ENCODE measurements at regions not wholly inside any gene's neighbourhood (a gene's known extent, or its start where the extent isn't known, plus 50 kb on each side); places are given as distances from the start of the nearest gene placed in this dataset.

DNA sequence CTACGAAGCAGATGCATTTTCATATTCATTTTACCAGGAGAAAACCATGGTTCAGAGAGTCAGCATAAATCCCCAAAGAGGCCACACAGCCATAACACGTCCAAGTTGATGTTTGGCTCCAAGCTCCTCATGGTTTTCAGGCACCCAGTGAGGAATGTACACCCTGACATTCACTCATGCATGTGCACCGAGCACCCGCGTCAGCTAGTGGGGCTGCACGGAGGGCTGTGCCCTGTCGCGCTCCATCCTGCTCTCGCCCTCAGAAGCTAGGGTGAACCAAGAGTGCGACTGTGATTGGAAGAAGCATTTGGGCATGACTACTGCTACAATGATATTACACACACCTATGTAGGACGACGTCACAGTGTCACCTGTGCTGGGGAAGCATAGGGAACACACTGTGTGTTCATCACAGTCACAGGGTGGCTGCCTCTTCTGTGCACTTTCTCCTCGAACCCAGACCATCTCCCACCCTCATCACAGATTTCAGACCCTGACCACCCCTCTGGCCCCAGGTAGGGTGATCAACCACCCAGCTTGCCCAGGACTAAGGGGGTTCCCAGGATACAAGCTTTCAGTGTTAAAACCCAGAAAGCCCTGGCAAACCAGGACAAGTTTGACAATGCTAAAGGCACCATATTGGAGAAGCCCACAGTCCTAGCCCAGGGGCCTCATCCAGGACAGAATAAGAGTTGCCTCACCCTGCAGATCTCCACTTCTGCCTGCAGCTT, 148.6 kb upstream of the ZNF507 start:
- no peak for DNase-seq (ENCODE audit: low read depth in 1 of 2, low spot score in 1 of 2)

DNA sequence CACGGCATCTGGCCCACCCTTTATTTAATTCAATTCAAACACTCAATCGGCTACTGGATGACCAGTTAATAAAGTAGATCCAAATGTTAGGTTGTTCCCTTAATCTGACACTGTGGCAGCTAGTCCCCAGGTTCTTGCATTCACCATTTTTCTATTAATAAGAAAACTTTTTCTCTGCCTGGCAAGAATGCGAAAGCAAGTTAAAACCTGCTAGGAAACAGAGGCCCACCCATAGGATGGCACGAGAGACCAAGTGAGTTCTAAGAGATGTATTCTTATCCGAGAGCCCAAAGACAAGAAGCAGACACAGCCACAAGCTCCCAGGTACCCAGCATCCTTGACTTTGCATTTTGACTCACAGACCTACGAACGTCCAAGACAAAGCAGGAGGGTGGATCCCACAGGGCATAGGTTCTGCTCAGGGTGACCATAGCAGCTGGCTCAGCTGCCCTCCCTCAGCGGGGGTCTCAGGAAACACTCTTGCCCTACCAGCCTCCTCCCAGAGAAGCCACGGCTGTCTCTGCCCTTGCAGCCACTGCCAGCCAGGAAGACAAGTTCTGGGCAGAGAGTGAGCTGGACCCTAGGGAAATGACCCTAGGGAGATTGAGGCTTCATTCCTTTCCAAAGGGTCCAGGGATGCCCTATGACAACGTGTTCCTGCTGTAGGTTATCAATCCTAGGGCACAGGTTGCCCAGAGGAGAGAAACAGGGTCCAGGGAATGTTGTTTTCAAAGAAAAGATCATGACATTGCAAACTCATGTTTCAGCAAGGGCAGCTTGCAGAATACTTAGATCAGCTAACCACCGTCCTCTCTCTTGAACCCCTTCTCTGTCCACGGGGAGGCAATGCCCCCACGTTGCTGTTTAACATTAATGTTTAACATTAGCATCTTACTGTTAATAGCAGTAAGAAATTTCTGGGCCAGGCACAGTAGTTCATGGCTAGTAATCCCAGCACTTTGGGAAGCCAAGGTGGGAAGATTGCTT, 147.2 kb upstream of the ZNF507 start:
- no peak for DNase-seq (ENCODE audit: low read depth in 1 of 2, low spot score in 1 of 2)

- no peak for DNase-seq (ENCODE audit: low read depth in 1 of 2, low spot score in 1 of 2)
Observed at GRCh38 chr19:32199501-32200040, 145.8 kb upstream of the ZNF507 start.

GRCh38 chr19:32200312-32201038, 144.9 kb upstream of the ZNF507 start:
- DNase-seq (ENCODE audit: low read depth in 1 of 2, low spot score in 1 of 2), result no peak

GRCh38 chr19:32201211-32201610, 144.2 kb upstream of the ZNF507 start:
- no peak for DNase-seq (ENCODE audit: low read depth in 1 of 2, low spot score in 1 of 2)

GRCh38 chr19:32201636-32202051, 143.8 kb upstream of the ZNF507 start:
- DNase-seq (ENCODE audit: low read depth in 1 of 2, low spot score in 1 of 2), result no peak

- no peak for DNase-seq (ENCODE audit: low read depth in 1 of 2, low spot score in 1 of 2)
Observed at GRCh38 chr19:32202244-32202643, 143.2 kb upstream of the ZNF507 start.

- no peak for DNase-seq (ENCODE audit: low read depth in 1 of 2, low spot score in 1 of 2)
Observed at GRCh38 chr19:32203161-32203560, 142.2 kb upstream of the ZNF507 start.

DNA sequence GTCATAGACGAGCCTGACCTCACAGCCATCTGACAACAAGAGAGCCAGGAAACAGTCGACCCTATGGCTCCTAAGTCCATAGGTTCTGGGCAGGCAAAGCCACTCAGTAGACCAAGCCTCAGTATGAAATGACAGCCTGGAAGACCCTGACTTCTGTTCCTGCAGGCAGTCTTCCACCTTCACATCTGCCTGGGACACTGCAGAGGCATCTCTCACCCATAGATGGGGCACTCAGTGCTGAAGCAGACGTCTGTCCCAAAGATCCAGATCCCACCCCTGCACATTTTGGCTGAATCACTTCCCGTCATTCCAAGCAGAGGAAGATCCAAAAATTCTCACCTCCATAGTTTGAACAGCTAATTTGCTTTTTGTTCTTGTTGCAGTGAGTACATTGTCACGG, 139.3 kb upstream of the ZNF507 start:
- DNase-seq (ENCODE audit: low read depth in 1 of 2, low spot score in 1 of 2), result no peak

GRCh38 chr19:32208060-32208459, 137.3 kb upstream of the ZNF507 start:
- DNase-seq (ENCODE audit: low read depth in 1 of 2, low spot score in 1 of 2), result no peak

DNA sequence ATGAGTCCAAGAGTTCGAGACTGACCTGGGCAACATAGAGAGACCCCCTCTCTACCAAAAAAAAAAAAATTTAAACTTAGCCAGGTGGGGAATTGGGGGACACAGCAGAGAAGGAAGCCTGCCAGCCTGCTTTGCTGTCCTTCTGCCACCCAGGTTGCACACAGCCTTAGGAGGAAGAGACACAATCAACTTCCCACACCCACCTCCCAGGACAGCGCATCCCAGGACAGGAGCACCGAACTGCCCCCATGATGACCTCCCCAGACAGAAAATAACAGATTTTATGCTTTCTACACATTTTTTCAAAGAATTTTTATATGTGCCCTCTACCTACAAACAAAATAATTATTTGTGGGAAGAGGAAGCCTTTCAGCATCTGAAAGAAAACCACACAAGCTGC, 126.0 kb upstream of the ZNF507 start:
- DNase-seq (ENCODE audit: low read depth in 1 of 2, low spot score in 1 of 2), result no peak

GRCh38 chr19:32219881-32220472, 125.4 kb upstream of the ZNF507 start:
- DNase-seq (ENCODE audit: low read depth in 1 of 2, low spot score in 1 of 2), result no peak

- DNase-seq (ENCODE audit: low read depth in 1 of 2, low spot score in 1 of 2), result no peak
Observed at GRCh38 chr19:32220951-32221350, 124.5 kb upstream of the ZNF507 start.

- DNase-seq (ENCODE audit: low read depth in 1 of 2, low spot score in 1 of 2), result no peak
Observed at GRCh38 chr19:32222556-32222955, 122.9 kb upstream of the ZNF507 start.

- DNase-seq (ENCODE audit: low read depth in 1 of 2, low spot score in 1 of 2), result no peak
Observed at GRCh38 chr19:32223106-32223505, 122.3 kb upstream of the ZNF507 start.

DNA sequence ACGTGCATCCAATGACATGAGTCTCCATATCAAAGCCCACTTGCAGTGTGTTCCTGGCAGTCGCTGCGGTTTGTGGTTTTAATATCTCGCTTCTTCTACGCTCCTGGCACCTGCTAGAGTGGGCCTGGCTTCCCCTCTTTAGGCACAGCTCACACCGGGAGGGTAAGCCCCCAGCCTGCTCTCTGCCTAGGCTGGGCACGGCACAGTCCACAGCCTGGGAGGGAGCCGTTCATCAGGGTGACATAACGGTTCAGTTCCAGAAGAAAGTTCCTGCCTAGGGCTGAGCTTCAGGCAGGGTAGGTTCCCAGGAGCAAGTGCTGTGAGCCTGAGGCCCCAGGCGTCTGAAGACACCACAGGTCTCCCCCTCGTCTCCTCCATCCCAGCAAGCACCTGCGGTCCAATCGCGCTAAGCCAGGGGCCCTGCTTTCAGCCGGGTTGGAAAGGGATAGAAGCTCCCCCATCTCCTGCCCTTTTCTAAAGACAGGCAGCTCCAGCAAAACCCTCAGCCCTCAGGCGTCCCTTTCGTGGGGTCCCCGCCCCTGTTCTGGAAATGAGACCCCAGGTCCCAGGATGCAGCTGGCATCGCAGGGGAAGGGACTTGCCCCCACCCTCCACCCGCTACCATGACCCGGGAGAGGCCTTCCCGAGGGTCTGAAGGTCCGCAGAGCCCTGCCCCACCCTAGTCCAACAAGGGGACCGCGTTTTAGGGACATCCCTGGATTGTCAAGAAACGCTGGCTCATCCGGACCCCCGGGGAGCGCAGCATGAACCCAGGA, 121.6 kb upstream of the ZNF507 start:
- no peak for DNase-seq (ENCODE audit: low read depth in 1 of 2, low spot score in 1 of 2)

- peak; percentile 17 to 57 for DNase-seq (ENCODE audit: low read depth in 1 of 2, low spot score in 1 of 2)
Observed at GRCh38 chr19:32224371-32225244, 120.8 kb upstream of the ZNF507 start.

GRCh38 chr19:32227561-32228165, 117.7 kb upstream of the ZNF507 start:
- DNase-seq (ENCODE audit: low read depth in 1 of 2, low spot score in 1 of 2), result no peak

- no peak for DNase-seq (ENCODE audit: low read depth in 1 of 2, low spot score in 1 of 2)
Observed at GRCh38 chr19:32230441-32230840, 115.0 kb upstream of the ZNF507 start.

Measured in stimulated activated CD4-positive, alpha-beta T cell treated with anti-CD3 and anti-CD28 coated beads, Interleukin-15, amount 100 ng/mL, for 1 hour (primary cell).